ENCODE measurements at regions not wholly inside any gene's neighbourhood (a gene's known extent, or its start where the extent isn't known, plus 50 kb on each side); places are given as distances from the start of the nearest gene placed in this dataset.

GRCh38 chr14:96698960-96699539 lies 98.1 kb upstream of the VRK1 start:
- peak; percentile 41 for TF ChIP-seq CTCF (IDR thresholded peaks at IDR 0.05; ENCODE audit: low read depth, low read length)
- TF ChIP-seq POLR2A (IDR thresholded peaks at IDR 0.05; ENCODE audit: extremely low read depth, insufficient read length): no peak
